Thyroid gland (tissue), 4 donors: ENCODE measurements at regions not wholly inside any gene's neighbourhood (a gene's known extent, or its start where the extent isn't known, plus 50 kb on each side); places are given as distances from the start of the nearest gene placed in this dataset.

Experiments
- DNase-seq, 2 donors: peaks; one replicate each; pipeline ENCODE4 v3.0.0-alpha.2; 2019
- H3K27ac ChIP-seq, 3 donors: fragments of 200-600 bp; sonication (generic); 1 replicate in 2 of 3; 2 replicates in 1 of 3; pipeline ENCODE4 v1.5.1; 2016 to 2019; ENCODE audit warnings: mild to moderate bottlenecking in 1 of 3, moderate library complexity in 1 of 3
- H3K27me3 ChIP-seq: fragments of 200-600 bp; sonication (generic); one replicate; pipeline ENCODE4 v1.5.1; 2019
- H3K36me3 ChIP-seq, 2 donors: fragments of 200-600 bp; sonication (generic); one replicate each; pipeline ENCODE4 v1.5.1; 2016 to 2019
- H3K4me1 ChIP-seq, 2 donors: fragments of 200-600 bp; sonication (generic); one replicate each; pipeline ENCODE4 v1.5.1; 2017 to 2019
- H3K4me3 ChIP-seq, 3 donors: fragments of 200-600 bp; sonication (generic); replicated peaks in 1 of 3; 1 replicate in 2 of 3; 2 replicates in 1 of 3; pipeline ENCODE4 v1.5.1; 2016; ENCODE audit warnings: mild to moderate bottlenecking in 1 of 3
- H3K9me3 ChIP-seq: fragments of 200-600 bp; sonication (generic); one replicate; pipeline ENCODE4 v1.5.1; 2017
- CTCF ChIP-seq, 6 experiments: fragments of 200-600 bp in 3 of 6; fragments of 450-650 bp in 3 of 6; sonication (generic) in 3 of 6; IDR thresholded peaks; one replicate each; pipeline ENCODE4 v1.5.1; 2016 to 2019; ENCODE audit warnings: antibody characterized with exemption in 6 of 6, mild to moderate bottlenecking in 2 of 6, inconsistent platforms in 1 of 6, moderate library complexity in 1 of 6
- POLR2A ChIP-seq, 2 donors: fragments of 450-650 bp; IDR thresholded peaks; one replicate each; pipeline ENCODE4 v1.6.1; 2017; ENCODE audit warnings: antibody characterized with exemption in 2 of 2, mild to moderate bottlenecking in 2 of 2, moderate library complexity in 1 of 2
- WGBS, 2 donors: methylation state at CpG; one replicate each; pipeline ENCODE4 v1.1.5; 2017; 5-methylcytosine and 5-hydroxymethylcytosine counted together
- intact Hi-C: fragments of 100-400 bp; cut with DNase I; formaldehyde crosslinking; loops from one replicate; pipeline ENCODE4 v1.15.1; 2023

DNA sequence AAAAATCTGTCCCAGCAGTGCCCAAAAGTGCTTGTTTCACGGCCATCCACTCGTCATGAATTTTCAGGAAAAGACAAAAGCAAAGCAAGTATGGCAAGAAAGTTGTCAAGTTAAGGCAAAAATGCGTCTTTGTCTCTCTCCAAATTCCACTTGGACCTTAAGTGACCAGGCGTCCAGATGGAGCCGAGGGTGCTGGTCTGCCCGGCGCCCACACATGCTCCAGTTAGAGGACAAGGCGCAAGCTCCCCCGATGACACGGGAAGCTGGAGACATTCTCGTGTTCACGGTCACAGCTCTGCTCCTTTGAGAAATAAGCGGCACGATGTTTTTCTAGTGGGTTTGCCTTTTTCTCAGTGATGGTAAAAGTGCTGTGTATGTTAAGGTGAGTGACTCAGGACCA is 219.0 kb downstream of the BRD1 start:
- TF ChIP-seq POLR2A (IDR thresholded peaks at IDR 0.05): no peak
- TF ChIP-seq CTCF (IDR thresholded peaks at IDR 0.05): no peak
- no peaks in the 10 kb centered on the region for H3K4me1 ChIP-seq
- no peaks in the 10 kb centered on the region for H3K27me3 ChIP-seq
- 82 to 83% methylated on average over 14 of the region's 14 CpGs for WGBS, 2 donors
- no peak overlapping the region for H3K27ac ChIP-seq
- no peaks in the 10 kb centered on the region for H3K9me3 ChIP-seq
- H3K36me3 ChIP-seq: no peaks in the 10 kb centered on the region
- H3K4me3 ChIP-seq: no peak overlapping the region
- intact Hi-C loops: loop anchor here (5.0 kb wide), 1 partner anchor 51 kb away; no protein-coding TSS in a partner anchor
- no peak for DNase-seq

GRCh38 chr22:49608228-49608627 is 219.4 kb downstream of the BRD1 start:
- Histone ChIP-seq H3K4me1 (no peaks in the 10 kb centered on the region), H3K36me3 (no peaks in the 10 kb centered on the region), H3K27ac (no peak overlapping the region), H3K4me3 (no peak overlapping the region), H3K27me3 (no peaks in the 10 kb centered on the region), H3K9me3 (no peaks in the 10 kb centered on the region)
- DNase-seq: no peak
- TF ChIP-seq POLR2A (IDR thresholded peaks at IDR 0.05): no peak
- TF ChIP-seq CTCF (IDR thresholded peaks at IDR 0.05): no peak
- WGBS, 2 donors: 83 to 86% methylated on average over 6 to 7 of the region's 8 CpGs
- intact Hi-C loops: loop anchor here (5.0 kb wide), 1 partner anchor 51 kb away; no protein-coding TSS in a partner anchor

DNA sequence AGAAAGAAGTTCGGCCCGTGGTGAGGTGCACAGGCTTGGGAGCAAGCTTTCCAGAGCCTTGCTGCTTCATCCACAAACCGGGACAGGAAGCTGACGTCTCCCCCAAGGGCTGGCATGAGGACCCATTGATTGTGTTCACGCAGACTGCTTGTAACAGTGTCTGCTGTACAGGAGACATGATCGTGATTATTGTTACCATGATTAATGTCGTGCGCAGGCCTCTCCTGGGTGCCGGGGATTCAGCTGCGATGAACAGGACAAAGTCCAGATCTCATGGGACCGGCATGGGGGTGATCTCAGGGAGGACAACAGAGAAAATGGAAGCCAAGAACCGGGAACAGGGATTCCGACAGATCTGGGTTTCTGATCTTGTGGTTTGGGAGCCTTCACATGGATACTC is 219.9 kb downstream of the BRD1 start:
- Histone ChIP-seq H3K27ac (no peak overlapping the region), H3K27me3 (no peaks in the 10 kb centered on the region), H3K4me3 (no peak overlapping the region), H3K36me3 (no peaks in the 10 kb centered on the region), H3K4me1 (no peaks in the 10 kb centered on the region), H3K9me3 (no peaks in the 10 kb centered on the region)
- TF ChIP-seq CTCF (IDR thresholded peaks at IDR 0.05): no peak
- no peak for TF ChIP-seq POLR2A (IDR thresholded peaks at IDR 0.05)
- DNase-seq: no peak
- intact Hi-C loops: loop anchor here (5.0 kb wide), 1 partner anchor 51 kb away; no protein-coding TSS in a partner anchor
- WGBS, 2 donors: 91 to 93% methylated on average over 13 of the region's 13 CpGs

DNA sequence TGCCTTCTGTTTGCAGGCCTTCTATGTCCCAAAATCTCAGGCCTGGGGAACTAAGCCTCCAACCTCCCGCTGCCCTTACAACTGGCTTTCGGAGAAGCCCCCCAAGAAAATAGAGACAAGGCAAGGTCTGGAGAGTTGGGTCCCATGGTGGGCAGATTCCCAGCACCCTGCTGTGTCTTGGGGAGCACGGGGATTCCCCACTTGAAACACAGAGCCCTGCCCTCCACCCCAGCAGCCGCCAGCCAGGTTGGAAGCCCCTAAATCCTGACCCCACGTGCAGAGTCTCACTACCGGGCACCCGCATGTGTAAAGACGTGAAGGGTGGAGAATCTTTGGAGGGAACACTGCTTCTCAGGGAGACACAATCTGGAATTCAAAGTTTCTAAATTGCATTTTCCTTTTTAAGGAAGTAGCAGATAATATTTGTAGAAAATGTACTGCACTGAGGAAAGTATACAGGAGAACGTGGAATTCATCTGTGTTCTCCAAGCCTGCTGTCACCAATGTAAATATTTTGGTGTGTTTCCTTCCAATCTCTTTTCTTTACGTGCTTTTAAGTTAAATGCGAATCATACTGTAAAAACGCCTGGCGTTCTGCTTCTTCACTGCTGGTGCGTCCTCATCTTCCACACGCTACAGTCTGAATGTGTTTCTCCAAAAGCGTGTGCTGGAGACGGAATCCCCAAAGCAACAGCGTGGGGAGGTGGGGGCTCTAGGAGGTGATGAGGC is 220.9 kb downstream of the BRD1 start:
- Histone ChIP-seq H3K27me3 (no peaks in the 10 kb centered on the region), H3K9me3 (no peaks in the 10 kb centered on the region), H3K4me3 (no peak overlapping the region), H3K4me1 (no peaks in the 10 kb centered on the region), H3K36me3 (no peaks in the 10 kb centered on the region), H3K27ac (no peak overlapping the region)
- intact Hi-C loops: loop anchor here (5.0 kb wide), 1 partner anchor 49 kb away; no protein-coding TSS in a partner anchor
- WGBS, 2 donors: 90% methylated on average over 18 of the region's 18 CpGs
- no peak for TF ChIP-seq POLR2A (IDR thresholded peaks at IDR 0.05)
- TF ChIP-seq CTCF (IDR thresholded peaks at IDR 0.05): no peak
- DNase-seq: no peak

DNA sequence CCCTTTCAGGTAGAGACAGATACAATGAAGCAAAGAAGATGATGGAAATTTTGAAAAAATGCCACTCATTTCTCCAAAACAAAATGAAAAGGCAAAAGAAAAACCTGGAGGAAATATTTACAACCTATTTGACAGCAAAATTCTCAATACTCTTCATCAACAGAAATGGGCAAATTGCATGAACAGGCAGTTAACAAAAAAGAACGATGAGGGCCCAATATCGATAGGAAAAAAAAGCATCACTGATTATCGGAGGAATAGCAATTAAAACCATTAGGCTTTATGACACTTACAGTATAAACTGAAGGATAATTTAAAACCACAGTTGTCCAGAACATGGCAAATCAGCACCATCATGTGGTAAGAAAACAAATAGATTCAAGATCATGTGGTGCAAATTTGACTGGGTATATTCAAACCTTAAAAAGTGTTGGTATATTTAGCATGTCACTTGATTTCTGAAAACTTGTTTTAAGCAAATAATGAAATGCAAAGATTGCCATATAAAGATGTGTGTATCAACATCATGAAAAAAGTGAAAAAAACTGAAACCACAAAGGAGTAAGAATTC is 222.9 kb downstream of the BRD1 start:
- intact Hi-C loops: loop anchor here (5.0 kb wide), 1 partner anchor 48 kb away; no protein-coding TSS in a partner anchor
- H3K9me3 ChIP-seq: no peaks in the 10 kb centered on the region
- 95 to 96% methylated on average over 3 of the region's 3 CpGs for WGBS, 2 donors

More for the DNA sequence above, 222.9 kb downstream of the BRD1 start:
- TF ChIP-seq POLR2A (IDR thresholded peaks at IDR 0.05) (no peak), CTCF (IDR thresholded peaks at IDR 0.05) (no peak)
- Histone ChIP-seq H3K4me3 (no peak overlapping the region), H3K36me3 (no peaks in the 10 kb centered on the region), H3K4me1 (no peaks in the 10 kb centered on the region), H3K27me3 (no peaks in the 10 kb centered on the region), H3K27ac (no peak overlapping the region)
- DNase-seq: no peak
